NCI-H2227 treated with DMSO at 0.1 percent for 48 hours (cell line): ENCODE measurements at regions not wholly inside any gene's neighbourhood (a gene's known extent, or its start where the extent isn't known, plus 50 kb on each side); places are given as distances from the start of the nearest gene placed in this dataset.
"Not testable (repeated sequence)": the region's sequence is repeated elsewhere in the genome, so short reads cannot be mapped to it uniquely, and the experiment has no call there.

Experiments used
- DNase-seq: peaks from one replicate; lab custom pipeline; 2025; lab: John Stamatoyannopoulos, UW

DNA sequence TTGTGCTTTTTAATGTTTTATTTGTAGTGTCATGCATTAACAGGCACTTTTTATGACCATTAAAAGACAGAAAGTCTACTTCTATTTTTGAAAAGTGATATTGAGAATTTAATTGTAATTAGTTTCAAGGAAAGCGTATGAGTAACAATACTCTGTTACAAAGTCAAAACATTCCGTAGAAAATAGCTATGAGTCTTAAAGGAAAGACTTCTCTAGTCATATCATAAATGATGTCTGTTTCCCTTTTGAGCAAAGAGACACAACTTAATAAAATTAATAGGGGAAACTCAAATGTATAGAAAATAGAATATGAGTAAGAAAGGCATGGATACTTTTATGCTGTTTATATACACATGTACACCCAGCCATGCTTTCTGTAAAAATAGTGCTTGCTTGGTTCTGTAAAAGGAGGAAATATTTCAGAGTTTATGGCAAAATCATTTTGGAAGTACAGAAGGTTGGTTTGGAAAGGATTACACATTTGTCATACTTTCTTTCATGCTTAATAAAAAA lies 107.8 kb upstream of the AHI1 start:
- no peak for DNase-seq

DNA sequence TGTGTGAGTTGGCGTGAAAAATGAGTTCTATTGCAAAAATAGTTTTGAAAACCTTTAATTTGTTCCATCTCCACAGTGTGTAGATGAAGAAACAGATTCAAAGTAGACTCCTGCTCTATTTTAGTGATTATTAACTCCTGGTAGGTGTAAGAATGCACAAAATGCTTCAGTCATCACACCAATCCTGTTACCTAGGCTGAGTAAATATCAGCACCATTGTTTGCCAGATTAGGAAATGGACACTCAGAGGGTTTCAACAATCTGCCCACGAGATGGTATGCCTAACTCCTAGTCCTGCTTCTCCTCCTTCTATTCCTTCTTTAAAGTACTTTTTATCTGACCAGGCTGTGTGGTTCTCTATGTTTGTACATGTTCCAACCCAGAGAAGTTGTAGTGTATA lies 108.9 kb upstream of the AHI1 start:
- no peak for DNase-seq

GRCh38 chr6:135608031-135608430 lies 110.5 kb upstream of the AHI1 start:
- DNase-seq = no peak

DNA sequence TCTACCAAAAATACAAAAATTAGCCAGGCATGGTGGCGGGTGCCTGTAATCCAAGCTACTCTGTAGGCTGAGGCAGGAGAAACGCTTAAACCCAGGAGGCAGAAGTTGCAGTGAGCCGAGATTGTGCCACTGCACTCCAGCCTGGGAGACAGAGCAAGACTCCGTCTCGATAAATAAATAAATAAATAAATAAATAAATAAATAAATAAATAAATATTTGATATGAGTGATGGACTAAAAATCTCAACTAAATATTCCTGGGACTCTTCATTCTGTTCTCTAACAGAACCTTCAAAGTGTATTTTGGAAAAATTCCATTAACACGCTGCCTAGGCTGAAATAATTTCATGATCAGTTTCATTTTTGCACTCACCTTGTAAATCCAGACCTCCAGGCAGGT lies 112.7 kb upstream of the AHI1 start:
- DNase-seq = not testable (repeated sequence)

DNA sequence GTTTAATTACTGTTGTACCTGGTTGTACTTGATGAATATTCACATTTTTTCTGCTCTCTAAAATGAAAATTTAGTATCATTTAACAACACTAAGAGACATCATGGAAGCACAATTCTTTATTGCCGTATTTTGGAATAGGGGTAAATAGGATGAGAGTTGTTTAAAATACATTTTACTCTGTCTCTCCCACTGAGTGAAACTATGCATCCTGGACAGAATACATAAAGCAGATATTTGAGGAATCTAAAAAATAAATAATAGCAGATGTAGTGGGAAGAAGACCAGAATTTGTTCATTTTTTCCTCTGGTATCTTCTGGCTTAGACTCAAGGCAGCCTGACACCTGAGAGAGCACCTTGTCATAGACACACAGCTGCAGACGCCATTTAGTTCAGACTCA lies 119.1 kb upstream of the AHI1 start:
- DNase-seq = no peak

GRCh38 chr6:135617222-135617621 lies 119.7 kb upstream of the AHI1 start:
- DNase-seq = no peak

GRCh38 chr6:135622081-135622480 lies 124.5 kb upstream of the AHI1 start:
- DNase-seq = no peak

DNA sequence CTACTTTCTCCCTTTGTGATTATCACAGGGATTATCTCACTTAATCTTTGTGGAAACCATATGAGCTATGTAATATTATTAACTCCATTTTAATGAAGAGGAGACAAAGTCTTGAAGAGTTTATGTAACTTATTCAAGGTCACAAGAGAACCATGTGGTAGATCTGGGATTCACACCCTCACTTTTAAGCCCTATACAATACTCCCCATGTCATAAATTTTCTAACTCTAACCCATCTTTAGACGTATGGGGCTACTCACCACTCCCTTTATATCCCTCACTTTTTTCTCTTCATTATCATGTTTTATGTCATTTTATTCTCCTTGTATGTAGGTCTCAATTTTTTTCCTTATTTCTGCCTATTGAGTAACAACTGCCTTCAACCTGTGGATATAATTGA lies 126.4 kb upstream of the AHI1 start:
- no peak for DNase-seq

GRCh38 chr6:135624402-135625295 lies 127.1 kb upstream of the AHI1 start:
- no peak for DNase-seq

DNA sequence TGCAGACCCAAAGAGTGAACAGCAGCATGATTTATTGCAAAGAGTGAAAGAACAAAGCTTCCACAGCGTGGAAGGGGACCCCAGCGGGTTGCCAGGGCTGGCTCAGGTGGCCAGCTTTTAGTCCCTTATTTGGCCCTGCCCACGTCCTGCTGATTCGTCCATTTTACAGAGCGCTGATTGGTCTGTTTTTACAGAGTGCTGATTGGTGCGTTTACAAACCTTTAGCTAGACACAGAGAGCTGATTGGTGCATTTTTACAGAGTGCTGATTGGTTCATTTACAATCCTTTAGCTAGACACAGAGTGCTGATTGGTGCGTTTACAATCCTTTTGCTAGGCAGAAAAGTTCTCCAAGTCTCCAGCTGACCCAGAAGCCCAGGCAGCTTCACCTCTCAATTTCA lies 128.5 kb upstream of the AHI1 start:
- DNase-seq = not testable (repeated sequence)

DNA sequence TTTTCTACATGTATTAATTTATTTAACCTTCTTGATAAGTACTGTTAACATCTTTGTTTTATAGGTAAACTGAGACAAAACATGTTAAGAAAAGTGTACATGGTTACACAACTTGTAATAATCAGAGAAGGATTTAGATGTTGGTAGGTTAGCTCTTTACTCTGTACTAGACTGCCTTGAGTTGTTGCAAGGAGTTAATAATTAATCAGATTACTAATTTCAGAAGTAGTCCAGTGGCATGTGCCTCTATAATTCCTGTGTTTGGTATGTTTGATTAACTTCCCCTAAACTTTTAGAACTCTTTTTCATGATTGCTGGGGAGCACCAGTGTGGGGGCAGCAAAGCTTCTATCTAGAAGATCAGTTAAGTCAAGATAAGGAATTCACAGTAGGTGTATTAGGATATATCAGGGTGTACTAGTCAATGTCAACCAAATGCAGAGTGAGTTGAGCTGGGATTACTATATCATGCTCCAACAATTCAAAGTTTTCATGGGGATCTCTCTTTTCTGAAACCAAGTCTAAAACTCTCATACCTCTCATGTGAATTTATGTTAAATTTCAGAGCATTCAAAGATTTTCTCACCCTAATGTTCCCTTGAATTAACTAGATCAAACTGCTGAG lies 129.7 kb upstream of the AHI1 start:
- no peak for DNase-seq

DNA sequence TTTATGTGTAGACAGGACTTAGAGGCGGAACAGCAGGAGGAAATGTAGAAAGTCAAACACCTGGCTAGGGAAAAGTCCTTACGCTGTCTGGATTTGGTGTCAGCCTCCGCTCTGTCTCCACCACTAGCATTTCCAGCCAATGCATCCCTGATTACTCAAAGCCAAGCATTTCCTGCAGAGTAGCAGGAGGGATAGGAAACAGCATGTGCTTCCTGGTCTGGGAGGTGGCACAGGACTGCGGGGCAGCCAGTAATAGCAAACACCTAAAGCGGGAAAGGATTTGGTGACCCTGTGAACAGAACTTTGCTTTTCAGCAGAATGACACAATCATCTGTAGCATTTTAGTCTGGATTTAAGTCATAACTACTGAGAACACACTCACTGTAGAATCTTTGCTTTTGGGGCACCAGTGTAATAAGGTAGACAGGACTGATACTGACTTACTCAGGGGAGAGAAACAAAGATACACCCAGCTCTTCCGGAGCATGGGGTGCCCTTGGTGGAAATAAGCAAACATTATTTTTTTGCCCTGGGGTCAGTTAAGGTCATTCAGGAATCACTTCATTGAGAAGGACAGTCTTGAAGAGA lies 133.3 kb upstream of the AHI1 start:
- DNase-seq = no peak

GRCh38 chr6:135631821-135632220 lies 134.3 kb upstream of the AHI1 start:
- DNase-seq = no peak

GRCh38 chr6:135633573-135633972 lies 136.0 kb upstream of the AHI1 start:
- no peak for DNase-seq

DNA sequence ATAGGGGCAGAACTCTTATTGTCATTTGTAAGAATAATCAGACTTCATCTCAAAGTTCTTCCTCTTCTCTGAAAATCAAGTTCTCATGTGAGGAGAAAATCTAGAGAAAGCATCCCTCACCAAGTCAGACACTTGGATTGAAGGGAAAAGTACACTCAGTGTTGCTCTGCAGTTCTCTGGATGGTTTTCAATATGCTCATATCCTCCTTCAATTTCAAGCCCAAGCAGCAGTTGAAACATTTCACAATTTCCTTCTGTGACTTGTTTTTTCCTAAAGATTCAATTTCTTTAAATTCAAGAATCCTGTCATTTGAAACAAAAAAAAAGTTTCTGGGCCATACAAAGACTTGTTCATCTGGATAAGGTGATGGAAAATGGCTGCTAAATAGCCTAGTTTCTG lies 140.2 kb upstream of the AHI1 start:
- DNase-seq = no peak

GRCh38 chr6:135638108-135638507 lies 140.6 kb upstream of the AHI1 start:
- DNase-seq = no peak

DNA sequence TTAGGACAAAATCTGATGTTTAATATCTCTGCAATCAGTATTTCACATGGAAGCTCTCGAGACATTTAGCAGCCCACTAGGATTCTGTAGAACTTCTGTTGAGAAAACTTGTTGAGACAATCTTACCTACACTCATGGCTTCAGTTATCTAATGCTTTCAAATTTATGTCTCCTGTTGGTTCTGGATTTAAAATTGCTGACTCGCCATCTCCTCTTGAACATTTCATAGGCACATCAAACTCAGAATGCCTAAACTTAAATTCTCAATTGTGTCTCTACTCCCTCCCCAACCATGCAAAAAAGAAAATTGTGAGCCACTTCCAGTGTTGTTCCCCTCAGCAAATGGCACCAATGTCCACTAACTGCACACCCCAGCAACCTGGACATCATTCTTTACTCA lies 142.5 kb upstream of the AHI1 start:
- DNase-seq = no peak

GRCh38 chr6:135640449-135641111 lies 143.0 kb upstream of the AHI1 start:
- DNase-seq = no peak

DNA sequence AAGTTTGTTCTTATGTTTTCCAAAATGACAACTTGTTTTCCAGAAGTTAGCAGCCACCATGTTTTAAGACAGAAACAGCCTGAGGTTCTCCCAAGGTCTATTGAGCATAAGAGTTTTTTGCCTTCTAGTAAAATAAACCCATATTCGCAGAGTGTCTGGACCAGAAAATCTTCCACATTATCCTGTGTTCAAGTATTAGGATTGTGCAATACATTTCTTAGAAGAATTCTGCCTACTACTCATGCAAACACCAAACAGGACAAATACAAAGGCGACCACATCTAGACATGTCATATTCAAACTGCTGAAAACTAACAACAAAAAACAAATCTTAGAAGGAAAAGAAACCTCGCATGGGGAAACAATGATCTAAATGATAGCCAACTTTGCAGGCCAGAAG lies 145.4 kb upstream of the AHI1 start:
- no peak for DNase-seq

DNA sequence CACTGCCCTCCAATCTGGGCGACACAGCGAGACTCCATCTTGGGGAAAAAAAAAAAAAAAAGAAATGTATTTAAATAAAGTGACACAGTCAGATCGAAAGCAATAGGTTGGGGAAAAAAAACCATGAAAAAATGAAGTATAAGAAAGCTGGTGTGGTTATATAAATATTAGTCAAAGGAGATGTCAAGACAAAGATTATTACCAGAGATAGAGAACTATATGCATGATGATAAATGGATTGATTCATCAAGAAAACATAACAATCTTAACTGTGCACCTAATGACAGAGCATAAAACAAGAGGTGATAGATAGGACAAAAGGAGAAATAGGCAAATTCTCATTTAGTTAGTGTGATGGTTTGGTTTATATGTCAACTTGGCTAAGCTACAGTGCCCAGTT lies 146.9 kb upstream of the AHI1 start:
- no peak for DNase-seq

DNA sequence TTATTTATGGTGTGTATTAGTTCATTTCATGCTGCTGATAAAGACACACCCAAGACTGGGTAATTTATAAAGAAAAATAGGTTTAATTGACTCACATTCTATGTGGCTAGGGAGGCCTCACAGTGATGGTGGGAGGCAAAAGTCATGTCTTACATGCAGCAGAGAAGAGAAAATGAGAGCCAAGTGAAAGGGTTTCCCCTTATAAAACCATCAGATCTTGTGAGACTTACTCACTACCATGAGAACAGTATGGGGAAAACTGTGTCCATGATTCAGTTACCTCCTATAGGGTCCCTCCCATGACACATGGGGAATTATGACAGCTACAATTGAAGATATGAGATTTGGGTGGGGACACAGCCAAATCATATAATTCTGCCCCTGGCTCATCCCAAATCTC lies 150.0 kb upstream of the AHI1 start:
- DNase-seq = no peak

GRCh38 chr6:135651964-135652755 lies 154.6 kb upstream of the AHI1 start:
- no peak for DNase-seq
